ENCODE measurements at regions not wholly inside any gene's neighbourhood (a gene's known extent, or its start where the extent isn't known, plus 50 kb on each side); places are given as distances from the start of the nearest gene placed in this dataset.
"Not testable (repeated sequence)": the region's sequence is repeated elsewhere in the genome, so short reads cannot be mapped to it uniquely, and the experiment has no call there.

DNA sequence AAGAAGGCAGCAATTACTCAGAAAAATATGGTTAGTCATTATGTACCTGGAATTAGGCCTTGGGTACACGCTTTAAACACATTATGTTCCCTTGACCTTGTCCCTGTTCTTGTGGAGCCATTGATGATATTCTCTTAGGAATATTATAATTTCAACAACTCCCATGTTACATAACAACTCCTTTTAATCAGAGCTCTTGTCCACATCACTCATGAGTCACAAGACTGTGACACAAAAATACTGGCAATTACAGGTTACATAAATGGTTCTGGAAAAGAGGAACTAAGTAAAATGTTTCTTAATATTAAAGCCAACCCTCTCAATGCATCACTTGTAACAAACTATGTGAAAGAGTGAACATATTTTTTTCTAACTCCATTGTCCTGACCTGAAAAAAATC lies 143.8 kb upstream of the PCLO start:
- no peak for DNase-seq (ENCODE audit: low spot score)

GRCh38 chr7:83305027-83305426 lies 142.3 kb upstream of the PCLO start:
- no peak for DNase-seq (ENCODE audit: low spot score)

DNA sequence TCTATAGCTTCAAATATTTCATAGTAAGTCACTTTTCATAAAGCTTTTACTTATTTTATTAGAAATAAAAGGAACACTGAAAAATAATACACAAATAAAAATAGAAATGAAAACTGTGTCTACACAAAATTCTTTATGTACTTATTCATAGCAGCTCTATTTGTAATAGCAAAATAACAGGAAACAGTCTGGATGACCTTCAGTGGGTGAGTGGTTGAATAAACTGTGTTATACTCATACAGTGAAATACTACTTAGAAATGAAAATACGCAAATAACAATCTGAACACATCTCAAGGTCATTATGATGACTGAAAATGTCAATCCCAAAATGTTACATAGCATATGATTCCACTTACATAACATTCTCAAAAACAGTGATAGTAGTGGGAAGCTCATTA lies 138.7 kb upstream of the PCLO start:
- no peak for DNase-seq (ENCODE audit: low spot score)

GRCh38 chr7:83290211-83290610 lies 127.5 kb upstream of the PCLO start:
- no peak for DNase-seq (ENCODE audit: low spot score)

GRCh38 chr7:83289419-83289993 lies 126.8 kb upstream of the PCLO start:
- DNase-seq (ENCODE audit: low spot score) = no peak

DNA sequence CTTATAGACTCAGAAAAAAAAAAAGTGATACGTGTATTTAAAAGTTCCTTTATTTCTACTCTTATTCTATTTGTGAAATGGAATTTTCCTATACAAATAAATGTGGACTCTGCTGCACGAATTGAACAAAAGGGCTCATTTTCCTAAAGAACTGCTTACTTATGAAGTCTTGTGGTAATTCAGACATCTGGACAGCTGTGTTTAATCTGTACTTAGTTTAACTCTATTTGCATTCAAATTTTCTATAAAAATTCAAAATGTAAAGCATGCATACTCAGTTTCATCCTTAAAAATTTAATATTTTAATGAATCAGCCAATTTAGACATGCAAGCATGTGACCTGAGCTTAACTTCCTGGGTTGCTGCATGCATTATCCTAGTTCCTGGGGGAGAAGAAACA lies 118.0 kb upstream of the PCLO start:
- no peak for DNase-seq (ENCODE audit: low spot score)

GRCh38 chr7:83276250-83276649 lies 113.6 kb upstream of the PCLO start:
- DNase-seq (ENCODE audit: low spot score) = no peak

GRCh38 chr7:83273699-83274098 lies 111.0 kb upstream of the PCLO start:
- no peak for DNase-seq (ENCODE audit: low spot score)

DNA sequence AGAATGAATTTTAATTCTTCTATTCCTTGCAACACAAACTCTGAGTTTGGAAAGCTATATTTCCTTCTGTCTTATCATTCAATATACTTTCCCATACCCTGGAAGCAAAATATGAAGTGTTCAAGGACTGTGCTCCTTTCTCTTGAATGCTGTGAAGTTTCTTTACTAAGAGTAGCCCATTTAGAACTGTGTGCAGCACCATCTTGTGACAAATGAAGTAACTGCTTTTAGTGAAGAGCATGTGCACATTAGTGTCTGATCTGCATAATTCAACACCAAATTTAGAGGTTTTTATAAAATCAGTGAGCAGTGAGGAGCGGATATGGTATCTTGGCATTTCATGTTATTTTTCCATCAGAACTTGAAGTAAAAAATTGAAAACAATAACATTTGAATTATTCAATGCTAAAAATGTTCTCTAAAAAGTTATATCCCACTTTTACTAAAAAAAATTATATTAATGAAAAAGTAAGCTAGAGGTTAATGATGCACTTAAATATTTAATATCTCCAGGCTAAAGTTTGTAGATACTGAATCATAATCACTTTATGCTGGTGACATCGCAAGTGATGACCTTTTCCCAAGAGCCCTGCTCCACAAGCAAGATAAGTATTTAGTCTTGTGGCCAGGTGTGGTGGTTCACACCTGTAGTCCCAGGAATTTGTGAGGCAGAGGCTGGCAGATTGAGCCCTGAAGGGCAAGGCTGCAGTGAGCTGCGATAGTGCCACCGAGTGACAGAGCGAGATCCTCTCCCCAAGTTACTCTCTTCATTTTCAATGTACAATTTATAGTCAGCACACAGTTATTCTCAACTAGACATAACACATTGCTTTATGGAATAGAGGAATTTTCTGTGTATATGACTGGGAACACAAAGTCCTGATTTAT lies 108.8 kb upstream of the PCLO start:
- DNase-seq (ENCODE audit: low spot score) = peak; percentile 53

DNA sequence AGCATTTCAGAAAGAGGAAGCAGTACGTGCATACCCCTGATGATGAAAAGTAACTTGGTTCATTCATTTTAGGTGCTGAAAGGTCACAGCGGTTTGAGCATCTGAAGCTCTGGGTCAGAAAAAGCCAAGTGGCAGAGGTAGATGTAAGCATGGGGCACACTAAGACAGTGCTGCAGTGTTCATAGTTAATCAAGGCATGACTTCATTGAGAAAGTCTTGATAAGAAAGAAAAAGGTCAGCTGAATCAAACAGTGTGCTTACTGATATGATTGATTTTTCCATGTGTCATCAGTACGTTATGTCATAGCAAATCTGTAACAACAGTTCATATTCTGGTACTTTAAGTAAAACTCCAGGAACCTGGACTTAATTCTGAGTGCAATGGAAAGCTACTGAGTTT lies 107.7 kb upstream of the PCLO start:
- DNase-seq (ENCODE audit: low spot score) = no peak

- DNase-seq (ENCODE audit: low spot score) = peak; percentile 58
Measured at GRCh38 chr7:83267141-83267631, 104.5 kb upstream of the PCLO start.

DNA sequence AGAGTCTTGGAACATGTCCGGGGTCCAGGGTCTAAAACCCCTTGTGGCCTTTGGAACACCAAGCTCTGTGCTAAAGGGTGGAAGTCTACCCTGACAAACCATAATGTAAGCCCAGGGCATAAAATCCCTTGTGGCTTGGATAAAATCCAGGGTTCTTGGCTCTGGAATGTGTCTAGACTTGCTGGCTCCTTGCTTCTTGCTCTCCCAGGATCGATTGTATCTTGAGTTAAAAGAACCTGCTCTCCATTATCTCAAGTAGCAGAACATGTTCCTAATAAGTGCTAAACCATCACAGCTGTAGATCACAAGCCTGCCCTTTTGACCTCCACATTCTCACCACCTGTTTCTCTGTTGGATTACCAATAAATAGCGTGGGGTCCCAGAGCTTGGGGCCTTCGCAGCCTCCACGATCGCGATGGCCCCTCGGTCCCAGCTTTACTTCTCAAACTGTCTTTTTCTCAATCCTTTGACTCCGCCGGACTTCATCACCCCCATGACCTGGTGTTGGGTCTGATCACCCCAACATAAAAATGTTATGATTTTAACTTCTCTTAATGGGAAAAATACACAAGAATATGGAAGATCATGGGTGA lies 100.9 kb upstream of the PCLO start:
- peak; percentile 42 for DNase-seq (ENCODE audit: low spot score)

DNA sequence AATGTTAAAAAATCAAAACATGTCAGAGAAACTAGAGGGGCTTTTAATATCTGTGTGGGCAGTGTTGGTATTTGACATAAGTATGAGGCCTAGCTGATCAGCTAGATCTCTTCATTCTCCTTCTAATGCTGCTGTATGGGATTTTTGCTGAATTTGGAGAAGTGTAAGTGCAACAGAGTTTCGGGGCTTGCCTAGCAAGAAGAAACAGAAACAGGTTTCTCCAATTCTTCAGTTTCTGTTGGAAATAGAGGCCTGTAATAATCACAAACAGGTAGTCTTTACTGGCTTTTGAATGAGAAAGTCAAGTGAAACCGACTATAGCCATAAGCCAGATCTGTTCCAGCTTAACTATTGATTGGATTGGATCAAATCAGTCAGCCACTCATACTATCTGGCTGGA lies 96.4 kb upstream of the PCLO start:
- DNase-seq (ENCODE audit: low spot score) = no peak

GRCh38 chr7:83248000-83248399 lies 85.3 kb upstream of the PCLO start:
- no peak for DNase-seq (ENCODE audit: low spot score)

GRCh38 chr7:83219231-83219630 lies 56.5 kb upstream of the PCLO start:
- not testable (repeated sequence) for DNase-seq (ENCODE audit: low spot score)

DNA sequence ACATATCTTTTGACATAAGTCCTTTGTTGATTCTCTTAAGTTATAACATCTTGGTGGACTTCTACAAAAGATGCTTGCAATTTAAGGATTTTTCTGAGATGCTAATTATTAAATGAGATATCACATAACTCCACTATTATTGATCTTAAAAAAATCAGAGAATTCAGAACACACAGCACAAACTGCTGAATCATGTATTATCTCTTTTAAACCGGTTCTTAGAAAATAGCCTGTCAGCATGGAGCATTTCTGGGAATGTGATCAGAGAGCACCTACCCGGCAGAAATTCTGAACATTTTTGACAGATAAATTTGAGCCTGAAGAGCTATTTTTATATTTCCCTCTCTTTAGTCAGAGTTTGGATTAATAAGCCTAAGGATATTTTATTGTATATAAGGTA lies 50.2 kb upstream of the PCLO start:
- no peak for DNase-seq (ENCODE audit: low spot score)
